Fibroblast of skin of right biceps (primary cell): ENCODE measurements at regions not wholly inside any gene's neighbourhood (a gene's known extent, or its start where the extent isn't known, plus 50 kb on each side); places are given as distances from the start of the nearest gene placed in this dataset.

Source experiments
- DNase-seq: peaks from one replicate; pipeline ENCODE4 v3.0.0-alpha.2; 2013

- DNase-seq, result peak; percentile 91
These were observed 100.7 kb downstream of the ASB7 start for GRCh38 chr15:100703032-100703578.

GRCh38 chr15:100703671-100704070, 101.3 kb downstream of the ASB7 start:
- no peak for DNase-seq

DNA sequence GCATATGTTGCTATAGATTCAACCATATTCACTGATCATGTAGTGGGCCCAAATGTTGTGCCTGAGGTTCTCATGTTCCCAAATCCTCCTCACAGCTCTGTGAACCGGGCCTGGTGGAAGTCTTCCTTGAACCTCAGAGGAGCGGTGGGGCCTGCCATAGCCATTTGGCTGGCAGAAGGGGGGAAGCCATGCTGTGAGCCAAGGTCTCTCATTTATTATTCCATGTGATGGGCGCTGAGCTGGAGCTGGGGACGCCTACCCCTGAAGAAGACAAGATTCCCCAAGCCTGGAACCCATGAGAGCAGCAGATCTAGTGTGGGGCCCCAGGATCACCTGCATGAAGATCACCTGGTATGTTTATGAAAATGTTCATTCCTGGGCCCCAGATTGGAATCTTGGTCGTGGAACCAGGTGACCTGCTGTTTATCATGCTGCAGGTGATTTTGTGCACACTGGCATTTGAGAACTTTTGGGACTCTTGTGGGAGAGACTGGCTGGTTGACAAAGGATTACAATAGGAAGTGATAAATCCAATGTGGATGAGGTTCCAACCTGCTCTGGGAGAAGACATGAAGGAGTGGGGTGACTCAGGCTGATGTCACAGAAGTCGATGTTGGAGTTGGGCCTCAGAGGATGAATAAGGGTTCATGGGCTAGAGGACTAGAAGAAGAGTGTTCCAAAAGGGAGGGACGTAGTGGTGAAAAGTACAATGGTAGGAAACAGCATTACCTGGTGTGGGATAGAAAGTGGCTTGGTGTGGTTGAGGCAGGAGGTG, 102.1 kb downstream of the ASB7 start:
- DNase-seq, result peak; percentile 93

DNA sequence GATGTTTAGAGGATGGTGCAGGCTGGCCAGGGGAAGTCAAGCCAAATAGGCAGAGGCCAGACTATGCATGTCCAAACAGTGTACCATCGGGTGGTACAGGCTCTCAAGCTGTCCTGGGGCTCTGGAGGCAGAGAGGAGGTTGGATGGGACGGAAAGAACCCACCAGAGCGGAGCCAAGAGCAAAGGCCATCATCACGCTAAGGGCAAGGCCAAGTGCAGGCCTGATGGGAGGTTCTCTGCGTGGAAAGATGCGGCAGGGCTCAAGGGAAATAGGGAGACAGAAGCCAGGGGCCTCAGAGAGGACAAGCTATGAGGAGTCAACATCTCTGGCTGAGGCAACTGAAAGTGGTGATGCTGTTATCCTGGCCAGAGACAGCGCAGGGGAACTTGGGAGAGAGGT, 102.7 kb downstream of the ASB7 start:
- no peak for DNase-seq

DNA sequence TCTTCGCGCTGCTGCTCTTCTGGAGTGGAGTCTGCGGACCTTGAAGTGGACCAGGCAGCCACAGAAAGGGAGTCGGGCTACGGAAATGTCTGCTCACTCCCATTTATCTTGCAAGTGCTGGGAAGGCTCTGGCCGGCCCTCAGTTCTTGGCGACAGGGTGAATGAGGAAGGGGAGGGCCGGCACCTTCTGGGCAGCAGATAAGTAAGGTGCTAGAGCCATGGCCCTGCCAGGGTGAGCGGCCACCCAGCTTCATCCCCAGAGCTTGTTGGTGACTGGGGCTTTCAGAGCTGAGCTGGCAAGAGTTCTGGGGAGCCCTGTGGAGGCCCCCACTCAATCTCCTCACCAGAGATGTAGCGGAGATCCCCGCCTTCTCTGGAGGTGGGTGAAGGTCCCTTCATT, 103.5 kb downstream of the ASB7 start:
- DNase-seq, result no peak

DNA sequence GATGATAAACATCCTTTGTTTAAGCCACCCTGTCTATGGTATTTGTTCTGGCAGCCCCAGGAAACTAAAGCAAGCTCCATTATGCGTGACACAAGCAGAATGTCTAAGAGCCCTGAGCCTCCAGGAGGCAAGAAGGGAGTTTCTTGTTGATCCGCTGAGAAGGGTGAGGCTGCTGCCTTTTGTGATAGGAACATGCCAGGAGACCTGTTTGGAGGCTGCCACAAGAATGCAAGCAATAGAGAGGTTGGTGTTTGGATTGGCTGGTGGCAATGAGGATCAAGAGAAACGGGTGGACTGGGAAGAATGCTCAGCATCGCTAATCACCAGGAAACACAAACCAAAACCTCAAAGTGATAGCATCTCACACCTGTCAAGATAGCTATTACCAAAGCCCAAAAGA, 104.8 kb downstream of the ASB7 start:
- DNase-seq, result no peak

DNA sequence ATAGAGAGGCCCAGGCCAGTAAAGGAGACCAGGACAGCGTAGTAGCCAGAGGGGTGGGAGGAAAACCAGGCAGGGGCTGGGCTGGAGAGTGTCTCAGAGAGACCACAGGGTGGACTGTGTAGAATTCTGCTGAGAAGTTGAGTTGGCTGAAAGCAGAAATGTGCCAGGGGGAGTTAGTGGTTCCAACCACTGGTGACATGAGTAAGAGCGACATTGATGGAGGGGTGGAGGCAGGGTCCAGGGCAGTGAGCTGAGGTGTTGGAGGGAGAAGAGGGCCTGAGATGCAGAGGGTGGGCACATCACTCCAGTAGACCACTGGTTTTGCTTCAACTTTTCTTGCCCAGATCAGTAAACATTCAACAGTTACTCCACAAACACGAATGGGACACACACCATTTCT, 106.5 kb downstream of the ASB7 start:
- no peak for DNase-seq

- DNase-seq, result no peak
These were observed 107.8 kb downstream of the ASB7 start for GRCh38 chr15:100710222-100710621.

GRCh38 chr15:100710744-100711515, 108.5 kb downstream of the ASB7 start:
- no peak for DNase-seq

DNA sequence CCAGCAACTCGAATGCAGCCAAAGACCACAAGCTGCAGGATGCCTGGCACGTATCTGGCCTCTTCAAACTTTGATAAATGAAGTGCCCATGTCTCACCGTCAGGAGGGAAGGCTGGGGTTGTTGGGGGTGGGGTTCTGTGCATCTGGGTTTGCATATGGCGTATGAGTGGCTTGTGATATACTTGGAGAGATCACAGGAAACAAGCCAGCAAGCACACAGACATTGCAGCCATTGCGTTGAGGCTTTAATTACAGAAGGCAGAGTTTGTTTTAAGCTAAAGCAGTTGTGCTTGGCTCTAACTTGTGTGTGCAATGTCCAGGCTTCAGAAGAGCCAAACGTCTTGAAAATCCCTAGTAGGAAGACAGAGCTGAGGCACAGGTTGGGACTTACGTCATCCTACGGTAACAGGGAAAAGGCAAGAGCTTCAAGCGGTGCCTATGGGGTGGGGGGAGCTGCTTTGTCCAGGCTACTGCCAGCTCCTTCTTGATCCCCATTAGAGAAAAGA, 109.2 kb downstream of the ASB7 start:
- DNase-seq, result peak; percentile 26

DNA sequence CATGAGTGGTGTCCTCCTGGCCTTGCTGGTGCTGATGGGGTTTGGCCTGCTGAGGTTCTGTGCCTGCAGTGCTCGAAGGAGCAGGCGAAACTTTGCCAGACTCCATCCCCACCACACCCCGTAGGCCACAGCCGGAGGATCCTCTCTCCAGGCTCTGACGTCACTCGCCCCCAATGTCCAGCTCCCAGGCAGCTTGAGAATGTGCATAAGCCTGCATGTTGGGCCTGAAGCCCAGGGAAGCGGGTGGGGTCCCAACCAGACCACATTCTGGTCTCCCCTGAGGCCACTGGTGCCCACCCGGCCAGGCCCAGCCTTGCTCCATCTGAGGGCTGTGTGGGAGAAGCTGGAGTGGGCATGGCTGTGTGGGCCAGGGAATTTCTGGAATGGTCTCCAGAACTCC, 109.8 kb downstream of the ASB7 start:
- DNase-seq, result peak; percentile 61

DNA sequence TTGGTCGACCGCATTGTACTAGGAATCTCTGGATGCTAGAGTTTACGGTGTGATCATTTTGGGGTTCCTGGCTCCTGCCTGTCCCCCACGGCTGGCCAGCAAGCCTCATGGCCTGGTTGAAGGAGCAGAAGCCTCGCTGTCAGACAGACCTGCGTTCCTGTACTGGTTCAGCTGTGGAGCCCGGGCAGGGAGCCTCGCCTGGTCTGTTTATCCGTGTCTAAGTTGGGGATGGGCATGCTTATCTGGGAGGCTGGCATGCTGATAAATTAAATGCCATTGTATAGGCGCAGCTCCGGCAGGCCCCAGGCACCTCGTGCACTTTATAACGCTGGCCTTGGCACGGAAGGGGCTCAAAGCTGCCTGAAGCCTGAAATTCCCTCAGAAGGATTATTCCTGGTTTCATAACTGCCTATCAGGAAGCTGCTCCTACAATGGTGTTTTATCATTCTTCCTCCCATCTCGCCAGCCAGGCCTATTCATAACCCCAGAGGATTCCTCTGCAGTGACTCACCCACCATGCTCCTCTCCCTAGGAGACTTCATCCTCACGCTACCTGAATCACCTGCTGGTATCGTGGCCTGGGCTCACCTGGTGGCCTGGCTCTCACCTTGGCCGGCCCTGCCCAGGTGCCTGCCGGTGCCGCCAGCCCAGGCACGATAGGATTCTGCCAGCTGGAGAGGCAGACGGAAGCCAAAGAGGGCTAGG, 110.9 kb downstream of the ASB7 start:
- peak; percentile 82 for DNase-seq

- DNase-seq, result no peak
These were observed 111.8 kb downstream of the ASB7 start for GRCh38 chr15:100714034-100714748.

- no peak for DNase-seq
These were observed 112.5 kb downstream of the ASB7 start for GRCh38 chr15:100714749-100715342.

DNA sequence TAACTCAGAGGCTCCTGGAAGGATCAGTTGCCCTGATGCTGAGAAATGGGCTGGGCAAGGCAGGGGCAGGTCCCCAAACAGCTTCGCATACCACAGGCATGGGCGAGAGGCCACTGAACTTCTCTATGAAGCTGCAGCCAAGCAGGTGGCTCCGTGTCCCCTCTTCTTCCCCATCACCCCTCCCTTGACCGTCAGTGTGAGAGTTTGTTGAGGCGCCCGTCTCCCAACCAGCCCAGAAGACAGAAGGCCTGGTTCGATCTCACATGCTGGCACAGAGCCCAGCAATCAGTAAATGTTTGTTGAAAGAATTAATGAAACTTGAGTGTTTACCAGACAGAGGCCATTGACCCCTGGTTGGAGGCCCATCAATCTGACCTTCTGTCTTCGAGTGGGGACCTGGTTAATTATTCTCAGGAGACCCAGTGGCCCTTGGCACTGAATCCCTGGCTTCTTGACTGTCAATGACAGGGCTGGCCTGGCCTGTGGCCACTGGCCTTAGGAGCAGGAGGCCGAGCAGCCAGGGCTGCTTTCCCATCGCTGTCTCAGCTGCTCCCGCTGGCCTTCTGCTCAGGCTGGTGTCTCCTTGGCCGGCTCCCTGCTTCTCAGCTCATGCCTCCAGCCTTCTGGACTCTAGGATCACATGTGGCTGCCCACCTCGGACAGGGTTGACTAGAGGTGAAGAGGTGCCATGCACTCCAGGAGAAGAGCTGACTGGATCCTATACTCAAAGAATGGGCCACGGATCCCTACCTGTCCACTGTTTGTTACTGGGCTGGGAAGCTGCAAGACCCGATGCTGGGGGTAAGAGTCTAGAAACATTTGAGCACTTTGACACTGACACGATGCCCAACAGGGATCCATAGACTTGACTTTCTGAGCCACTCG, 113.4 kb downstream of the ASB7 start:
- no peak for DNase-seq

- DNase-seq, result no peak
These were observed 114.2 kb downstream of the ASB7 start for GRCh38 chr15:100716456-100717085.

GRCh38 chr15:100717596-100717995, 115.2 kb downstream of the ASB7 start:
- DNase-seq, result no peak

DNA sequence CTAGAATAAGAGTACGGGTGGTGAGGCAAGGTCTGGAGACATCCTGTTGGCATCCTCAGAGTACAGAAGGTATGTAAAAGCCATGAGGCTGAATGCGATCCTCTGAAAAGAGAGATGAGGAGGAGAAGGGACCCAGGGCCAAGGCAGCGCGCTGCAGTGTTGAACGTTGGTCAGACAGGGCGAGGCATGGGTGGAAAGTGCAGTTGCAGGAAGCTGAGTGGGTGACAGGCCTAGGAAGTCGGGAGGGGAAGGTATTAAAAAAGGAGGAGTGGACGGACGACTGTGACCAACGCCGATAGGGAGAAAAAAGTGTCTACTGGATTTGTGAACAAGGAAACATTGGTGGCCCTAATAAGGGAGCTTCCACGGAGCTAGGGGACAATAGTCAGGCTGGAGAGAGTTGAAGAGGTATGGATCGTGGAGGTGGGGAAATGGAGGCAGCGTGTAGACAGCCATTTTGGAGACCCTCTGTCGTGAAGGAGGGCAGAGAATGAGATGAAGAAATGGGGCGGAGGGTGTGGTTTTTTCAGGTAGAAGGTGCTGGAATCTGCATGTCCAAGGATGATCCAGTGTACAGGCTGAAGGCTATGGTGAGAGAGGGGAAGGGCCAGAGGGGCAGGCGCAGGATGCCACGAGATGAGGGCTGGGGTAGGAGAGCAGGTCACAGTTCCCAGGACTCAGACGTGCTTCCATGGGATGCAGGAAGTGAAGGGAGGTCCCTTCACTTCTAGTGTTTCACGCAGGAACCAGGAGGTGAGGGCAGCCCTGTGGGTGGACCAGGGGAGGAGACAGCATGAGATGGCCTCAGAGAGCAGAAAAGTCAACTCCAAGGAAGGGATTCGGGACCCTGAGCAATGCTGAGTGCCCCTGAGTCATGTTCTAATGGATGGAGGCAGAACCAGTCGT, 115.9 kb downstream of the ASB7 start:
- DNase-seq, result no peak

GRCh38 chr15:100720406-100720967, 118.1 kb downstream of the ASB7 start:
- DNase-seq, result no peak
